ENCODE measurements at regions not wholly inside any gene's neighbourhood (a gene's known extent, or its start where the extent isn't known, plus 50 kb on each side); places are given as distances from the start of the nearest gene placed in this dataset.
"Not testable (repeated sequence)": the region's sequence is repeated elsewhere in the genome, so short reads cannot be mapped to it uniquely, and the experiment has no call there.

DNA sequence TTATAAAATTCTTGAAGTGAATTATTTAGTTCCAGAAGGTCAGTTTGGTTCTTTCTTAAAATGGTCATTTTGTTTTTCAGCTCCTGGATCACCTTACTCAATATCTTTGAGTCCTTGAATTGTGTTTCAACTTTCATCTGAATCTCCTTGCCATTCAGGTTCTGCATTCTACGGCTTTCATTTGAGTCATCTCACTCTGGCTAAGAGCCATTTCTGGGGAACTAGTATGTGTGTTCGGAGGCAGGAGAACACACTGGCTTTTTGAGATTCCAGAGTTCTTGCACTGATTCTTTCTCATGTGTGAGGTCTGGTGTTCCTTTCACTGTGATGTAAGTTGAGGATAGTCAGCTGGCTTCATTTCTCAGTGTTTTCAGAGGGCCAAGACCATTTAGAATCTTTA, 708.4 kb upstream of the FRG1 start:
- Histone ChIP-seq H3K4me1 (ENCODE audit: control insufficient read depth in 2 of 2, insufficient read depth in 1 of 2, low read depth in 1 of 2, low read length in 2 of 2) (no peaks in the 10 kb centered on the region), H2BK15ac (ENCODE audit: low read length) (no peak overlapping the region), H3K27ac (replicated peaks; ENCODE audit: low read length) (no peak overlapping the region), H3K4me3 (ENCODE audit: low read length in 2 of 2) (no peak overlapping the region), H2AK5ac (ENCODE audit: low read depth, low read length) (no peak overlapping the region), H3K18ac (ENCODE audit: low read length) (no peak overlapping the region), H3K36me3 (replicated peaks in 1 of 2; ENCODE audit: control insufficient read depth in 2 of 2, insufficient read depth in 2 of 2, low read length in 2 of 2) (no peaks in the 10 kb centered on the region), H2BK5ac (ENCODE audit: low read length) (no peak overlapping the region), H3K79me1 (ENCODE audit: low read depth, low read length) (no peaks in the 10 kb centered on the region), H4K91ac (ENCODE audit: low read depth, low read length, poor library complexity) (no peak overlapping the region), H2AFZ (ENCODE audit: low read length) (no peak overlapping the region), H3K14ac (ENCODE audit: low read length) (no peak overlapping the region), H3K9ac (ENCODE audit: low read depth, low read length, poor library complexity) (no peak overlapping the region), H3K27me3 (ENCODE audit: control insufficient read depth in 3 of 3, insufficient read depth in 3 of 3, low read depth in 1 of 3, low read length in 3 of 3) (no peaks in the 10 kb centered on the region), H3K4me2 (ENCODE audit: insufficient read depth, low read length, poor library complexity, severe bottlenecking) (no peak overlapping the region), H2BK120ac (ENCODE audit: low read depth, low read length) (no peak overlapping the region), H3K23ac (ENCODE audit: low read depth, low read length, poor library complexity) (no peak overlapping the region), H3K4ac (ENCODE audit: low read length) (no peak overlapping the region), H4K8ac (ENCODE audit: low read depth, low read length) (no peak overlapping the region), H3K9me3 (replicated peaks in 1 of 2; ENCODE audit: control insufficient read depth in 2 of 2, insufficient read depth in 1 of 2, low read depth in 1 of 2, low read length in 2 of 2) (peaks cover 0 to 2% of the 10 kb centered on the region in 2 donors), H2BK12ac (ENCODE audit: low read length) (no peak overlapping the region)
- WGBS, 2 donors (ENCODE audit: extremely low coverage in 2 of 2, insufficient read length in 2 of 2, insufficient replicate concordance in 1 of 2): no CpG with 5 or more reads among the region's 2 CpGs
- no peak for DNase-seq (ENCODE audit: low spot score)

GRCh38 chr4:189233754-189234153, 706.9 kb upstream of the FRG1 start:
- not testable (repeated sequence) for H3K36me3 ChIP-seq (replicated peaks in 1 of 2; ENCODE audit: control insufficient read depth in 2 of 2, insufficient read depth in 2 of 2, low read length in 2 of 2); H3K14ac ChIP-seq (ENCODE audit: low read length); DNase-seq (ENCODE audit: low spot score); H3K27me3 ChIP-seq (ENCODE audit: control insufficient read depth in 3 of 3, insufficient read depth in 3 of 3, low read depth in 1 of 3, low read length in 3 of 3); H2BK5ac ChIP-seq (ENCODE audit: low read length); H3K4me3 ChIP-seq (ENCODE audit: low read length in 2 of 2); H3K79me1 ChIP-seq (ENCODE audit: low read depth, low read length); H3K4me1 ChIP-seq (ENCODE audit: control insufficient read depth in 2 of 2, insufficient read depth in 1 of 2, low read depth in 1 of 2, low read length in 2 of 2); H2BK120ac ChIP-seq (ENCODE audit: low read depth, low read length); H2BK15ac ChIP-seq (ENCODE audit: low read length); H3K23ac ChIP-seq (ENCODE audit: low read depth, low read length, poor library complexity); H2AFZ ChIP-seq (ENCODE audit: low read length); H3K4ac ChIP-seq (ENCODE audit: low read length); H3K27ac ChIP-seq (replicated peaks; ENCODE audit: low read length); H3K9me3 ChIP-seq (replicated peaks in 1 of 2; ENCODE audit: control insufficient read depth in 2 of 2, insufficient read depth in 1 of 2, low read depth in 1 of 2, low read length in 2 of 2); H2AK5ac ChIP-seq (ENCODE audit: low read depth, low read length); H4K91ac ChIP-seq (ENCODE audit: low read depth, low read length, poor library complexity); H3K18ac ChIP-seq (ENCODE audit: low read length); H4K8ac ChIP-seq (ENCODE audit: low read depth, low read length); H2BK12ac ChIP-seq (ENCODE audit: low read length); H3K9ac ChIP-seq (ENCODE audit: low read depth, low read length, poor library complexity); H3K4me2 ChIP-seq (ENCODE audit: insufficient read depth, low read length, poor library complexity, severe bottlenecking)
- no CpG with 5 or more reads among the region's 1 CpG for WGBS, 2 donors (ENCODE audit: extremely low coverage in 2 of 2, insufficient read length in 2 of 2, insufficient replicate concordance in 1 of 2)

GRCh38 chr4:189234948-189235347, 705.7 kb upstream of the FRG1 start:
- H2AFZ ChIP-seq (ENCODE audit: low read length); H3K23ac ChIP-seq (ENCODE audit: low read depth, low read length, poor library complexity); H2BK15ac ChIP-seq (ENCODE audit: low read length); H2BK12ac ChIP-seq (ENCODE audit: low read length); H3K27ac ChIP-seq (replicated peaks; ENCODE audit: low read length); H3K4me2 ChIP-seq (ENCODE audit: insufficient read depth, low read length, poor library complexity, severe bottlenecking); H3K27me3 ChIP-seq (ENCODE audit: control insufficient read depth in 3 of 3, insufficient read depth in 3 of 3, low read depth in 1 of 3, low read length in 3 of 3); H3K18ac ChIP-seq (ENCODE audit: low read length); H3K4ac ChIP-seq (ENCODE audit: low read length); H3K79me1 ChIP-seq (ENCODE audit: low read depth, low read length); H2BK5ac ChIP-seq (ENCODE audit: low read length); H3K36me3 ChIP-seq (replicated peaks in 1 of 2; ENCODE audit: control insufficient read depth in 2 of 2, insufficient read depth in 2 of 2, low read length in 2 of 2); H3K14ac ChIP-seq (ENCODE audit: low read length); DNase-seq (ENCODE audit: low spot score); H2AK5ac ChIP-seq (ENCODE audit: low read depth, low read length); H4K8ac ChIP-seq (ENCODE audit: low read depth, low read length); H4K91ac ChIP-seq (ENCODE audit: low read depth, low read length, poor library complexity); H3K4me1 ChIP-seq (ENCODE audit: control insufficient read depth in 2 of 2, insufficient read depth in 1 of 2, low read depth in 1 of 2, low read length in 2 of 2); H3K9me3 ChIP-seq (replicated peaks in 1 of 2; ENCODE audit: control insufficient read depth in 2 of 2, insufficient read depth in 1 of 2, low read depth in 1 of 2, low read length in 2 of 2); H2BK120ac ChIP-seq (ENCODE audit: low read depth, low read length); H3K9ac ChIP-seq (ENCODE audit: low read depth, low read length, poor library complexity); H3K4me3 ChIP-seq (ENCODE audit: low read length in 2 of 2): not testable (repeated sequence)

- Histone ChIP-seq H3K18ac (ENCODE audit: low read length) (no peak overlapping the region), H2BK12ac (ENCODE audit: low read length) (no peak overlapping the region), H2BK120ac (ENCODE audit: low read depth, low read length) (no peak overlapping the region), H3K9ac (ENCODE audit: low read depth, low read length, poor library complexity) (no peak overlapping the region), H3K36me3 (replicated peaks in 1 of 2; ENCODE audit: control insufficient read depth in 2 of 2, insufficient read depth in 2 of 2, low read length in 2 of 2) (no peaks in the 10 kb centered on the region), H4K8ac (ENCODE audit: low read depth, low read length) (peak overlapping the region; percentile 23), H3K14ac (ENCODE audit: low read length) (no peak overlapping the region), H2BK5ac (ENCODE audit: low read length) (no peak overlapping the region), H3K27me3 (ENCODE audit: control insufficient read depth in 3 of 3, insufficient read depth in 3 of 3, low read depth in 1 of 3, low read length in 3 of 3) (no peaks in the 10 kb centered on the region), H2BK15ac (ENCODE audit: low read length) (no peak overlapping the region), H3K4me3 (ENCODE audit: low read length in 2 of 2) (no peak overlapping the region), H3K4me2 (ENCODE audit: insufficient read depth, low read length, poor library complexity, severe bottlenecking) (no peak overlapping the region), H3K79me1 (ENCODE audit: low read depth, low read length) (no peaks in the 10 kb centered on the region), H2AFZ (ENCODE audit: low read length) (no peak overlapping the region), H3K27ac (replicated peaks; ENCODE audit: low read length) (no peak overlapping the region), H3K23ac (ENCODE audit: low read depth, low read length, poor library complexity) (no peak overlapping the region), H2AK5ac (ENCODE audit: low read depth, low read length) (peak overlapping the region; percentile 1), H4K91ac (ENCODE audit: low read depth, low read length, poor library complexity) (no peak overlapping the region), H3K9me3 (replicated peaks in 1 of 2; ENCODE audit: control insufficient read depth in 2 of 2, insufficient read depth in 1 of 2, low read depth in 1 of 2, low read length in 2 of 2) (peaks cover 0 to 2% of the 10 kb centered on the region in 2 donors), H3K4me1 (ENCODE audit: control insufficient read depth in 2 of 2, insufficient read depth in 1 of 2, low read depth in 1 of 2, low read length in 2 of 2) (no peaks in the 10 kb centered on the region), H3K4ac (ENCODE audit: low read length) (no peak overlapping the region)
- no CpG with 5 or more reads among the region's 6 CpGs for WGBS, 2 donors (ENCODE audit: extremely low coverage in 2 of 2, insufficient read length in 2 of 2, insufficient replicate concordance in 1 of 2)
- DNase-seq (ENCODE audit: low spot score): no peak
Observed at GRCh38 chr4:189235599-189235998, 705.1 kb upstream of the FRG1 start.

Data from neuronal stem cell (in vitro differentiated cells).